Transverse colon (tissue), 4 donors: ENCODE measurements at regions not wholly inside any gene's neighbourhood (a gene's known extent, or its start where the extent isn't known, plus 50 kb on each side); places are given as distances from the start of the nearest gene placed in this dataset.

Experiments
- DNase-seq: peaks from one replicate; pipeline ENCODE4 v3.0.0-alpha.2; 2019
- H3K27ac ChIP-seq, 4 donors: fragments of 200-600 bp; sonication (generic); 2 replicates each; pipeline ENCODE4 v1.5.1; 2016 to 2018; ENCODE audit warnings: inconsistent platforms in 4 of 4
- H3K27me3 ChIP-seq: fragments of 200-600 bp; sonication (generic); 2 replicates; pipeline ENCODE4 v1.5.1; 2017; ENCODE audit warnings: inconsistent platforms
- H3K36me3 ChIP-seq, 4 donors: fragments of 200-600 bp; sonication (generic); 2 replicates each; pipeline ENCODE4 v1.5.1; 2017 to 2019; ENCODE audit warnings: inconsistent platforms in 4 of 4
- H3K4me1 ChIP-seq, 4 donors: fragments of 200-600 bp; sonication (generic); 2 replicates each; pipeline ENCODE4 v1.5.1; 2017 to 2020; ENCODE audit warnings: inconsistent platforms in 4 of 4
- H3K4me3 ChIP-seq, 4 donors: fragments of 200-600 bp; sonication (generic); 1 replicate in 1 of 4; 2 replicates in 3 of 4; pipeline versions ENCODE4 v1.5.1 to v1.6.1; 2017 to 2019; ENCODE audit warnings: inconsistent platforms in 4 of 4
- H3K9me3 ChIP-seq, 2 donors: fragments of 200-600 bp; sonication (generic); 2 replicates each; pipeline ENCODE4 v1.5.1; 2017 to 2019; ENCODE audit warnings: inconsistent platforms in 2 of 2
- CTCF ChIP-seq, 5 experiments: fragments of 200-600 bp in 3 of 5; fragments of 450-650 bp in 2 of 5; sonication (generic) in 3 of 5; IDR thresholded peaks; 1 replicate in 2 of 5; 2 replicates in 3 of 5; pipeline ENCODE4 v1.5.1; 2016 to 2017; ENCODE audit warnings: antibody characterized with exemption in 5 of 5, inconsistent platforms in 3 of 5, mild to moderate bottlenecking in 2 of 5, moderate library complexity in 1 of 5
- EP300 ChIP-seq: sonication (generic); formaldehyde crosslinking; IDR thresholded peaks from one replicate; pipeline ENCODE4 v1.6.1; 2017; ENCODE audit warnings: antibody characterized with exemption, low read depth
- POLR2A ChIP-seq: fragments of 450-650 bp; IDR thresholded peaks from one replicate; pipeline ENCODE4 v1.6.1; 2016; ENCODE audit warnings: antibody characterized with exemption, mild to moderate bottlenecking, moderate library complexity
- POLR2AphosphoS5 ChIP-seq, 3 donors: sonication (generic); formaldehyde crosslinking; IDR thresholded peaks; one replicate each; pipeline ENCODE4 v1.6.1; 2016; ENCODE audit warnings: antibody characterized with exemption in 3 of 3
- WGBS, 2 donors: methylation state at CpG; one replicate each; pipeline ENCODE4 v1.1.5; 2018; ENCODE audit warnings: low coverage in 1 of 2; 5-methylcytosine and 5-hydroxymethylcytosine counted together
- in situ Hi-C, 4 donors: fragments of 200-750 bp; cut with MboI; loops; one replicate each; pipeline versions ENCODE4 v1.15.0 to v1.15.1; 2017; ENCODE audit warnings: low sequenced_read_pairs in 3 of 4, low pct_ligation_motif_present in 1 of 4, low pct_unique_long_range_greater_than_20kb in 1 of 4
- intact Hi-C: fragments of 100-400 bp; cut with DNase I; formaldehyde crosslinking; loops from one replicate; pipeline ENCODE4 v1.15.1; 2023; ENCODE audit warnings: low total_unique reads

GRCh38 chr13:81442904-81443303, 1102.0 kb upstream of the SPRY2 start:
- TF ChIP-seq POLR2A: no peak
- no peak for TF ChIP-seq CTCF (IDR thresholded peaks at IDR 0.05)
- no peak for TF ChIP-seq EP300
- TF ChIP-seq POLR2AphosphoS5 (IDR thresholded peaks at IDR 0.05): no peak
- intact Hi-C loops: no loop called here
- H3K4me1 ChIP-seq: no peaks in the 10 kb centered on the region
- 71 to 100% methylated on average over 1 of the region's 1 CpG for WGBS, 2 donors
- DNase-seq: no peak
- H3K27me3 ChIP-seq: no peaks in the 10 kb centered on the region
- H3K36me3 ChIP-seq: no peaks in the 10 kb centered on the region
- H3K4me3 ChIP-seq: no peak overlapping the region
- H3K27ac ChIP-seq: no peak overlapping the region
- in situ Hi-C loops: no loop called here
- no peaks in the 10 kb centered on the region for H3K9me3 ChIP-seq

GRCh38 chr13:81425286-81425685, 1084.4 kb upstream of the SPRY2 start:
- Histone ChIP-seq H3K4me3 (no peak overlapping the region), H3K36me3 (no peaks in the 10 kb centered on the region), H3K27me3 (no peaks in the 10 kb centered on the region), H3K27ac (no peak overlapping the region), H3K9me3 (no peaks in the 10 kb centered on the region), H3K4me1 (no peaks in the 10 kb centered on the region)
- DNase-seq: no peak
- in situ Hi-C loops (no loop called here), intact Hi-C loops (no loop called here)
- 76 to 79% methylated on average over 2 of the region's 2 CpGs for WGBS, 2 donors
- TF ChIP-seq POLR2A: no peak
- TF ChIP-seq CTCF (IDR thresholded peaks at IDR 0.05): no peak
- TF ChIP-seq EP300: no peak
- no peak for TF ChIP-seq POLR2AphosphoS5 (IDR thresholded peaks at IDR 0.05)

- no peaks in the 10 kb centered on the region for H3K4me1 ChIP-seq
- no peaks in the 10 kb centered on the region for H3K36me3 ChIP-seq
- H3K27me3 ChIP-seq: no peaks in the 10 kb centered on the region
- no peak for TF ChIP-seq POLR2A
- TF ChIP-seq CTCF (IDR thresholded peaks at IDR 0.05): no peak
- TF ChIP-seq EP300: no peak
- no peak for TF ChIP-seq POLR2AphosphoS5 (IDR thresholded peaks at IDR 0.05)
- in situ Hi-C loops: no loop called here
- intact Hi-C loops: no loop called here
- no peaks in the 10 kb centered on the region for H3K9me3 ChIP-seq
- no peak overlapping the region for H3K27ac ChIP-seq
- no peak for DNase-seq
- no peak overlapping the region for H3K4me3 ChIP-seq
These were observed 1068.4 kb upstream of the SPRY2 start for GRCh38 chr13:81409284-81409683.

GRCh38 chr13:81408647-81409046, 1067.7 kb upstream of the SPRY2 start:
- Histone ChIP-seq H3K27ac (no peak overlapping the region), H3K4me3 (no peak overlapping the region), H3K27me3 (no peaks in the 10 kb centered on the region), H3K9me3 (no peaks in the 10 kb centered on the region), H3K4me1 (no peaks in the 10 kb centered on the region), H3K36me3 (no peaks in the 10 kb centered on the region)
- WGBS, 2 donors: 31 to 54% methylated on average over 2 of the region's 2 CpGs
- TF ChIP-seq CTCF (IDR thresholded peaks at IDR 0.05) (no peak), POLR2A (no peak), POLR2AphosphoS5 (IDR thresholded peaks at IDR 0.05) (no peak), EP300 (no peak)
- intact Hi-C loops: no loop called here
- DNase-seq: no peak
- in situ Hi-C loops: no loop called here
